Omental fat pad (tissue), 3 donors: ENCODE measurements at regions not wholly inside any gene's neighbourhood (a gene's known extent, or its start where the extent isn't known, plus 50 kb on each side); places are given as distances from the start of the nearest gene placed in this dataset.

Experiments
- ATAC-seq: fragments of 150-250 bp; one replicate; pipeline ENCODE4 v1.9.1; 2016; ENCODE audit warnings: mild to moderate bottlenecking, moderate library complexity; ENCODE audit not compliant: low FRiP score
- DNase-seq: peaks from one replicate; pipeline ENCODE4 v3.0.0-alpha.2; 2019; ENCODE audit warnings: low spot score
- TF ChIP-seq, protein P1 (sequence below), 3 donors: fragments of 450-650 bp; IDR thresholded peaks; one replicate each; pipeline ENCODE4 v1.5.1; 2016 to 2017; ENCODE audit warnings: antibody characterized with exemption in 3 of 3, mild to moderate bottlenecking in 3 of 3, moderate library complexity in 2 of 3

DNA sequence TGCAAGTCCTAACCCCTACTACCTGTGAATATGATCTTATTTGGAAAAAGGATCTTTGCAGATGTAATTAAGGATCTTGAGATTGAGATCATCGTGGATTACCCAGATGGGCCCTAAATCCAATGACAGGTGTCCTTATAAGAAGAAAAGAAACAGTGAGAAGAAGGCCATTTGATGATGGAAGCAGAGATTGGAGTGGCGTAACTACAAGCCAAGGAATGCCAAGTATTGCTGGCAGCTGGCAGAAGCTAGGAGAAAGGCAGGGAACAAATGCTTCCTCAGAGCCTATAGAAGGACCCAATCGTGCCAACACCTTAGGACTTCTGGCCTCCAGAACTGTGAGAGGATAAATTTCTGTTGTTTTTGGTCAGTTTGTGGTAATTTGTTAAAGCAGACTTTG is 70.1 kb upstream of the PALM2AKAP2 start:
- TF ChIP-seq, protein P1, sequence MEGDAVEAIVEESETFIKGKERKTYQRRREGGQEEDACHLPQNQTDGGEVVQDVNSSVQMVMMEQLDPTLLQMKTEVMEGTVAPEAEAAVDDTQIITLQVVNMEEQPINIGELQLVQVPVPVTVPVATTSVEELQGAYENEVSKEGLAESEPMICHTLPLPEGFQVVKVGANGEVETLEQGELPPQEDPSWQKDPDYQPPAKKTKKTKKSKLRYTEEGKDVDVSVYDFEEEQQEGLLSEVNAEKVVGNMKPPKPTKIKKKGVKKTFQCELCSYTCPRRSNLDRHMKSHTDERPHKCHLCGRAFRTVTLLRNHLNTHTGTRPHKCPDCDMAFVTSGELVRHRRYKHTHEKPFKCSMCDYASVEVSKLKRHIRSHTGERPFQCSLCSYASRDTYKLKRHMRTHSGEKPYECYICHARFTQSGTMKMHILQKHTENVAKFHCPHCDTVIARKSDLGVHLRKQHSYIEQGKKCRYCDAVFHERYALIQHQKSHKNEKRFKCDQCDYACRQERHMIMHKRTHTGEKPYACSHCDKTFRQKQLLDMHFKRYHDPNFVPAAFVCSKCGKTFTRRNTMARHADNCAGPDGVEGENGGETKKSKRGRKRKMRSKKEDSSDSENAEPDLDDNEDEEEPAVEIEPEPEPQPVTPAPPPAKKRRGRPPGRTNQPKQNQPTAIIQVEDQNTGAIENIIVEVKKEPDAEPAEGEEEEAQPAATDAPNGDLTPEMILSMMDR (IDR thresholded peaks at IDR 0.05): no peak
- ATAC-seq (no peak), DNase-seq (no peak)

GRCh38 chr9:109710830-109711229 is 69.2 kb upstream of the PALM2AKAP2 start:
- DNase-seq (no peak), ATAC-seq (no peak)
- TF ChIP-seq, protein P1 (IDR thresholded peaks at IDR 0.05): no peak

DNA sequence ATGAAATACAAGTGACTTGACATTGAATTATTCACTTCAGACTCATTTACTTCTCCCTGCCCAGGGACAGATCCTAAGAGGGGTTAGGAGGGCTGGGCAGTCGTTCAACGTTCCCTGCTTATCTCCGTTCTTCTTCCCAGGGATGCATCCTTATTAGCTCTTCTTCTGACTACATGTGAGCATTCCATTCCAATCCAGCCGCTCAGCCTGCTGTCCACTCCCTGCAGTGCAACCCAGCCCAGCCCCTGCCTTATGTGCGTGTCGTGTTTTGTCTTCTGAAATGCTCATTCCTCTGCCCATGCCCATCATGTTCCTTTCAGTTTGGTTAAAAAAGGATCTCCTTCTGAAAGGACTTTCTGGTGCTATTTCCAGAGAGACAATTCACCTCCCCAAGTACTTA is 64.7 kb upstream of the PALM2AKAP2 start:
- TF ChIP-seq, protein P1 (IDR thresholded peaks at IDR 0.05): no peak
- no peak for ATAC-seq

DNA sequence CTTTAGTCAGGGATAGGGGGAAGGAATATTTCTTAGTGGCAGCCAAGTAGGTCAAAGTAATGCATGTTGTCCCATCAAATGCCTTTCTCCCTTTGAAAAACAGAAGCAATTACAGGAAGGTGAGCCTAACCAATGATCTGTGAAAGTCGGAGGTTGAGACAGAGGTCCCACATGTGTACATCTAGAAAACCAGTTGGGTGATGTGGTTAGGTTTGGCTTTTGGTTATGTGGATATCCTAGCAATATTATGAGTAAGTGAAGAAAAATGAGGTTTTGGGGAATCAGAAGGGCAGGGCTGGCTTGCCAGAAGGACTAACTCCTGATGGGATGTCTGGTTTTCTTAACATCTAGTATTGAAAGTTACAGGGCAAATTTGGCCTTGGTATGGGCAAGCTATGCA is 63.4 kb upstream of the PALM2AKAP2 start:
- TF ChIP-seq, protein P1 (IDR thresholded peaks at IDR 0.05): no peak
- no peak for DNase-seq
- ATAC-seq: no peak

More for the DNA sequence above, 64.7 kb upstream of the PALM2AKAP2 start:
- DNase-seq: no peak

DNA sequence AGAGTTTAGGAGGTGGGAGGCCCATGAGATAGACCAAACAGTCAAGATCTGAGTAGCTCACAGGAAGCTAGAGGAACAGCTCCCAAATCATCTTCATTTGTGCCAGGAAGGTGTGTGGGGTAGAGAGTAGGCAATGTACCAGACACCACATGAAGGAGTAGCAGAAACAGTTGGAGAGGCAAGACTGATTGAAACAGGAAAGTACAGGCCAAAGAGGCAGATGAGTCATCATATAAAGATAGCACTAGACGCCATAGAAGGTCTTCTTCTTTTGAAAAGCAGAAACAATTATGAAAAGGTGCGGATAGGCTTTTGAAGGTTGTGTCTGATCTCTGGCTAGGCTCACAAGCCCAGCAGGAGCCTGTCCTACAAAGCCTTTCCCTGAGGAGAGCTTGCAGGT is 62.7 kb upstream of the PALM2AKAP2 start:
- TF ChIP-seq, protein P1 (IDR thresholded peaks at IDR 0.05): no peak
- no peak for ATAC-seq
- DNase-seq: no peak

DNA sequence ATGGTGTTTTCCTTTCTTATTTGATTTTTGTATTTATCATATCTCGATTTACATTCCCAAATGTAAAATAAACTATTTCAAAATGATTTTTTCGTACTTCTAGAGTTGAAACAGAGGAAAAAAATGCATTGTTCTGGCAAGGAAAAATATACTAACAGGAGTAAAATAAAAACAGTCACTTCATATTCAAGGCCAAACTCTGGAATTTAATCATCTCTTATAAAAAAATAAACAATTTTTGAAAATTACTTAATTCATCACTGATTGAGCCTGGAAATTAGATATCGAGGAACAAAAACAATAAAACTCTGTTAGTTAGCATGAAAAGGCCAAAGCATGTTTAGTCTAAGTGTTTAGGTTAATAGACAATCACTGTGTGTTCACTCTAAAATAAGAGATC is 61.1 kb upstream of the PALM2AKAP2 start:
- DNase-seq: no peak
- TF ChIP-seq, protein P1 (IDR thresholded peaks at IDR 0.05): no peak
- no peak for ATAC-seq

- peak; percentile 48 for ATAC-seq
- TF ChIP-seq, protein P1 (IDR thresholded peaks at IDR 0.05): no peak
- no peak for DNase-seq
Measured at GRCh38 chr9:109721001-109721400, 59.0 kb upstream of the PALM2AKAP2 start.
